K562 (cell line): ENCODE measurements at regions not wholly inside any gene's neighbourhood (a gene's known extent, or its start where the extent isn't known, plus 50 kb on each side); places are given as distances from the start of the nearest gene placed in this dataset.

ENCODE experiments used
- COPS2 ChIP-seq: fragments of 450-650 bp; conservative IDR thresholded peaks from 2 replicates; pipeline ENCODE4 v1.6.1; 2016; ENCODE audit warnings: mild to moderate bottlenecking, moderate library complexity
- ELF2 ChIP-seq: fragments of 250-450 bp; sonication (Bioruptor Pico); IDR thresholded peaks from 2 replicates; pipeline ENCODE4 v1.5.0; 2021; ENCODE audit warnings: mild to moderate bottlenecking
- JUN ChIP-seq, 2 experiments: sonication (generic) in 1 of 2; formaldehyde crosslinking in 1 of 2; IDR thresholded peaks; 2 replicates each; pipeline versions ENCODE4 v1.6.1 to v1.8.0; 2012 to 2022; ENCODE audit warnings: borderline replicate concordance in 2 of 2, mild to moderate bottlenecking in 2 of 2, improper control_type of control experiment in 1 of 2, low read depth in 1 of 2, low read length in 1 of 2, missing genetic modification reagents in 1 of 2
- SRSF1 ChIP-seq: fragments of 200-400 bp; formaldehyde crosslinking; IDR thresholded peaks from 2 replicates; pipeline ENCODE4 v1.6.1; 2017; ENCODE audit warnings: mild to moderate bottlenecking, low read depth, low read length, moderate library complexity
- STAT5B ChIP-seq: fragments of 250-450 bp; sonication (Bioruptor Pico); IDR thresholded peaks from 2 replicates; pipeline ENCODE4 v1.8.0; 2021; ENCODE audit warnings: mild to moderate bottlenecking, inconsistent platforms
- TF ChIP-seq, protein P1 (sequence below): fragments of 150-350 bp; conservative IDR thresholded peaks from 2 replicates; pipeline ENCODE4 v1.6.1; 2014; ENCODE audit warnings: low read length
- TF ChIP-seq, protein P2 (sequence below): fragments of 250-450 bp; sonication (Bioruptor Pico); IDR thresholded peaks from 2 replicates; pipeline ENCODE4 v1.5.1; 2021; ENCODE audit warnings: mild to moderate bottlenecking
- TF ChIP-seq, protein P3 (sequence below): fragments of 250-450 bp; sonication (Bioruptor Pico); IDR thresholded peaks from 2 replicates; pipeline ENCODE4 v1.4.0; 2020; ENCODE audit warnings: mild to moderate bottlenecking, moderate library complexity

DNA sequence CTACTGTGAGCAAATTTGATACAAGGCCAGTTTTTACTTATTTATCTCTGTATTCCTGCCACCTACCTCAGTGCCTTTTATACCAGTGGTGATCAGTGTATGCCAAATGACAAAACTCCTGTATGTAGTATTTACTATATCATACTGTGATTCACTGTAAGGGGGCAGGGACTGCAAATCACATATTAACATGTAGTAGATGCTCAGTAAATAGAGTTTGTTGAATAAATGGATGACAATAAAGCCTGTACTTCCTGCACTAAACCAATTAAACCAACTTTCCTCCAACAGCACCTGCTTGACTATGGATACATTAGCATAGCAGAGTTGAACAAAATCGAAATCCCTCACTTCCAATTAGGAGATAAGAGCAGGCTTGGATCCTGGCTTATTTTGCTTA lies 73.3 kb upstream of the C1orf87 start (continued):
- TF ChIP-seq SRSF1 = no peak
- TF ChIP-seq COPS2 = no peak
- no peak for TF ChIP-seq JUN (IDR thresholded peaks at IDR 0.05; ENCODE audit: borderline replicate concordance, low read depth, low read length)
- TF ChIP-seq JUN (CRISPR knock-in tag; IDR thresholded peaks at IDR 0.05; ENCODE audit: borderline replicate concordance) = no peak
- no peak for TF ChIP-seq ELF2 (CRISPR knock-in tag)
- TF ChIP-seq, protein P1, sequence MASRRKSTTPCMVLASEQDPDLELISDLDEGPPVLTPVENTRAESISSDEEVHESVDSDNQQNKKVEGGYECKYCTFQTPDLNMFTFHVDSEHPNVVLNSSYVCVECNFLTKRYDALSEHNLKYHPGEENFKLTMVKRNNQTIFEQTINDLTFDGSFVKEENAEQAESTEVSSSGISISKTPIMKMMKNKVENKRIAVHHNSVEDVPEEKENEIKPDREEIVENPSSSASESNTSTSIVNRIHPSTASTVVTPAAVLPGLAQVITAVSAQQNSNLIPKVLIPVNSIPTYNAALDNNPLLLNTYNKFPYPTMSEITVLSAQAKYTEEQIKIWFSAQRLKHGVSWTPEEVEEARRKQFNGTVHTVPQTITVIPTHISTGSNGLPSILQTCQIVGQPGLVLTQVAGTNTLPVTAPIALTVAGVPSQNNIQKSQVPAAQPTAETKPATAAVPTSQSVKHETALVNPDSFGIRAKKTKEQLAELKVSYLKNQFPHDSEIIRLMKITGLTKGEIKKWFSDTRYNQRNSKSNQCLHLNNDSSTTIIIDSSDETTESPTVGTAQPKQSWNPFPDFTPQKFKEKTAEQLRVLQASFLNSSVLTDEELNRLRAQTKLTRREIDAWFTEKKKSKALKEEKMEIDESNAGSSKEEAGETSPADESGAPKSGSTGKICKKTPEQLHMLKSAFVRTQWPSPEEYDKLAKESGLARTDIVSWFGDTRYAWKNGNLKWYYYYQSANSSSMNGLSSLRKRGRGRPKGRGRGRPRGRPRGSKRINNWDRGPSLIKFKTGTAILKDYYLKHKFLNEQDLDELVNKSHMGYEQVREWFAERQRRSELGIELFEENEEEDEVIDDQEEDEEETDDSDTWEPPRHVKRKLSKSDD = no peak
- TF ChIP-seq, protein P2, sequence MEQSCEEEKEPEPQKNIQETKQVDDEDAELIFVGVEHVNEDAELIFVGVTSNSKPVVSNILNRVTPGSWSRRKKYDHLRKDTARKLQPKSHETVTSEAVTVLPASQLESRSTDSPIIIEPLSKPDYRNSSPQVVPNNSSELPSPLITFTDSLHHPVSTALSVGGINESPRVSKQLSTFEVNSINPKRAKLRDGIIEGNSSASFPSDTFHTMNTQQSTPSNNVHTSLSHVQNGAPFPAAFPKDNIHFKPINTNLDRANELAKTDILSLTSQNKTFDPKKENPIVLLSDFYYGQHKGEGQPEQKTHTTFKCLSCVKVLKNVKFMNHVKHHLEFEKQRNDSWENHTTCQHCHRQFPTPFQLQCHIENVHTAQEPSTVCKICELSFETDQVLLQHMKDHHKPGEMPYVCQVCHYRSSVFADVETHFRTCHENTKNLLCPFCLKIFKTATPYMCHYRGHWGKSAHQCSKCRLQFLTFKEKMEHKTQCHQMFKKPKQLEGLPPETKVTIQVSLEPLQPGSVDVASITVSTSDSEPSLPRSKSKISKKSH (CRISPR knock-in tag) = no peak
- no peak for TF ChIP-seq STAT5B (CRISPR knock-in tag)
- TF ChIP-seq, protein P3, sequence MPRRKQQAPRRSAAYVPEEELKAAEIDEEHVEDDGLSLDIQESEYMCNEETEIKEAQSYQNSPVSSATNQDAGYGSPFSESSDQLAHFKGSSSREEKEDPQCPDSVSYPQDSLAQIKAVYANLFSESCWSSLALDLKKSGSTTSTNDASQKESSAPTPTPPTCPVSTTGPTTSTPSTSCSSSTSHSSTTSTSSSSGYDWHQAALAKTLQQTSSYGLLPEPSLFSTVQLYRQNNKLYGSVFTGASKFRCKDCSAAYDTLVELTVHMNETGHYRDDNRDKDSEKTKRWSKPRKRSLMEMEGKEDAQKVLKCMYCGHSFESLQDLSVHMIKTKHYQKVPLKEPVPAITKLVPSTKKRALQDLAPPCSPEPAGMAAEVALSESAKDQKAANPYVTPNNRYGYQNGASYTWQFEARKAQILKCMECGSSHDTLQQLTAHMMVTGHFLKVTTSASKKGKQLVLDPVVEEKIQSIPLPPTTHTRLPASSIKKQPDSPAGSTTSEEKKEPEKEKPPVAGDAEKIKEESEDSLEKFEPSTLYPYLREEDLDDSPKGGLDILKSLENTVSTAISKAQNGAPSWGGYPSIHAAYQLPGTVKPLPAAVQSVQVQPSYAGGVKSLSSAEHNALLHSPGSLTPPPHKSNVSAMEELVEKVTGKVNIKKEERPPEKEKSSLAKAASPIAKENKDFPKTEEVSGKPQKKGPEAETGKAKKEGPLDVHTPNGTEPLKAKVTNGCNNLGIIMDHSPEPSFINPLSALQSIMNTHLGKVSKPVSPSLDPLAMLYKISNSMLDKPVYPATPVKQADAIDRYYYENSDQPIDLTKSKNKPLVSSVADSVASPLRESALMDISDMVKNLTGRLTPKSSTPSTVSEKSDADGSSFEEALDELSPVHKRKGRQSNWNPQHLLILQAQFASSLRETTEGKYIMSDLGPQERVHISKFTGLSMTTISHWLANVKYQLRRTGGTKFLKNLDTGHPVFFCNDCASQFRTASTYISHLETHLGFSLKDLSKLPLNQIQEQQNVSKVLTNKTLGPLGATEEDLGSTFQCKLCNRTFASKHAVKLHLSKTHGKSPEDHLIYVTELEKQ (CRISPR knock-in tag) = no peak
